SK-N-SH (cell line): ENCODE measurements at regions not wholly inside any gene's neighbourhood (a gene's known extent, or its start where the extent isn't known, plus 50 kb on each side); places are given as distances from the start of the nearest gene placed in this dataset.

ENCODE experiments used
- MEF2A ChIP-seq: IDR thresholded peaks from 2 replicates; pipeline ENCODE4 v1.4.0; 2012; ENCODE audit warnings: low read depth, borderline replicate concordance
- POLR2AphosphoS5 ChIP-seq: IDR thresholded peaks from 2 replicates; pipeline ENCODE4 v1.6.1; 2012; ENCODE audit warnings: low read depth, low read length
- RAD21 ChIP-seq: IDR thresholded peaks from 2 replicates; pipeline ENCODE4 v1.6.1; 2012; ENCODE audit warnings: mild to moderate bottlenecking, low read length
- TCF12 ChIP-seq: IDR thresholded peaks from 2 replicates; pipeline ENCODE4 v1.4.0; 2012
- TF ChIP-seq, protein P1 (sequence below): fragments of 200-600 bp; sonication (generic); IDR thresholded peaks from 2 replicates; pipeline ENCODE4 v1.6.1; 2017; ENCODE audit warnings: antibody characterized with exemption, mild to moderate bottlenecking, moderate library complexity

DNA sequence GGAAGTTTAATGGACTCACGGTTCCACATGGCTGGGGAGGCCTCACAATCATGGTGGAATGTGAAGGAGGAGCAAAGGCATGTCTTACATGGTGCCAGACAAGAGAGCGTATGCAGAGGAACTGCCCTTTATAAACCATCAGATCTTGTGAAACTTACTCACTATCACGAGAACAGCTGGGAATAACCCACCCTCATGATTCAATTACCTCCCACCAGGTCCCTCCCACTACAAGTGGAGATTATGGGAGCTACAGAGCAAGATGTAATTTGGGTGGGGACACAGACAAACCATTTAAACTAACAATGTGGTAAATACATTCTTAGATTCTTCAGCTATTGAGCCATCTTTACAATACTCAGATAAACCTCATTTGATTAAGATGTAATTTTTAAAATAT is 176.1 kb downstream of the SH3BP4 start:
- no peak for TF ChIP-seq RAD21
- TF ChIP-seq, protein P1, sequence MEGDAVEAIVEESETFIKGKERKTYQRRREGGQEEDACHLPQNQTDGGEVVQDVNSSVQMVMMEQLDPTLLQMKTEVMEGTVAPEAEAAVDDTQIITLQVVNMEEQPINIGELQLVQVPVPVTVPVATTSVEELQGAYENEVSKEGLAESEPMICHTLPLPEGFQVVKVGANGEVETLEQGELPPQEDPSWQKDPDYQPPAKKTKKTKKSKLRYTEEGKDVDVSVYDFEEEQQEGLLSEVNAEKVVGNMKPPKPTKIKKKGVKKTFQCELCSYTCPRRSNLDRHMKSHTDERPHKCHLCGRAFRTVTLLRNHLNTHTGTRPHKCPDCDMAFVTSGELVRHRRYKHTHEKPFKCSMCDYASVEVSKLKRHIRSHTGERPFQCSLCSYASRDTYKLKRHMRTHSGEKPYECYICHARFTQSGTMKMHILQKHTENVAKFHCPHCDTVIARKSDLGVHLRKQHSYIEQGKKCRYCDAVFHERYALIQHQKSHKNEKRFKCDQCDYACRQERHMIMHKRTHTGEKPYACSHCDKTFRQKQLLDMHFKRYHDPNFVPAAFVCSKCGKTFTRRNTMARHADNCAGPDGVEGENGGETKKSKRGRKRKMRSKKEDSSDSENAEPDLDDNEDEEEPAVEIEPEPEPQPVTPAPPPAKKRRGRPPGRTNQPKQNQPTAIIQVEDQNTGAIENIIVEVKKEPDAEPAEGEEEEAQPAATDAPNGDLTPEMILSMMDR: no peak
- TF ChIP-seq POLR2AphosphoS5: no peak
- TF ChIP-seq MEF2A: no peak
- no peak for TF ChIP-seq TCF12
